Peyer's patch (tissue), 4 donors: ENCODE measurements at regions not wholly inside any gene's neighbourhood (a gene's known extent, or its start where the extent isn't known, plus 50 kb on each side); places are given as distances from the start of the nearest gene placed in this dataset.
"Not testable (repeated sequence)": the region's sequence is repeated elsewhere in the genome, so short reads cannot be mapped to it uniquely, and the experiment has no call there.

ENCODE experiments used
- DNase-seq, 3 donors: peaks; one replicate each; pipeline ENCODE4 v3.0.0-alpha.2; 2017 to 2019
- H3K27ac ChIP-seq, 4 donors: fragments of 200-600 bp; sonication (generic); one replicate each; pipeline ENCODE4 v1.5.1; 2016 to 2019
- H3K27me3 ChIP-seq, 2 donors: fragments of 200-600 bp; sonication (generic); one replicate each; pipeline ENCODE4 v1.5.1; 2019
- H3K36me3 ChIP-seq, 3 donors: fragments of 200-600 bp; sonication (generic); one replicate each; pipeline ENCODE4 v1.5.1; 2016 to 2019
- H3K4me1 ChIP-seq, 4 donors: fragments of 200-600 bp; sonication (generic); one replicate each; pipeline ENCODE4 v1.5.1; 2016 to 2019
- H3K4me3 ChIP-seq, 4 donors: fragments of 200-600 bp; sonication (generic); 1 replicate in 3 of 4; 2 replicates in 1 of 4; pipeline ENCODE4 v1.5.1; 2016 to 2019; ENCODE audit warnings: mild to moderate bottlenecking in 1 of 4
- H3K9me3 ChIP-seq, 4 donors: fragments of 200-600 bp; sonication (generic); one replicate each; pipeline ENCODE4 v1.5.1; 2016 to 2019; ENCODE audit warnings: mild to moderate bottlenecking in 1 of 4
- POLR2A ChIP-seq, 2 donors: fragments of 450-650 bp; IDR thresholded peaks; one replicate each; pipeline ENCODE4 v1.5.1; 2017; ENCODE audit warnings: antibody characterized with exemption in 2 of 2, mild to moderate bottlenecking in 2 of 2, moderate library complexity in 2 of 2
- TF ChIP-seq, protein P1 (sequence below), 6 experiments: fragments of 450-650 bp in 4 of 6; fragments of 200-600 bp in 2 of 6; sonication (generic) in 1 of 6; IDR thresholded peaks; one replicate each; pipeline ENCODE4 v1.5.1; 2017 to 2019; ENCODE audit warnings: antibody characterized with exemption in 6 of 6, mild to moderate bottlenecking in 3 of 6, moderate library complexity in 1 of 6

DNA sequence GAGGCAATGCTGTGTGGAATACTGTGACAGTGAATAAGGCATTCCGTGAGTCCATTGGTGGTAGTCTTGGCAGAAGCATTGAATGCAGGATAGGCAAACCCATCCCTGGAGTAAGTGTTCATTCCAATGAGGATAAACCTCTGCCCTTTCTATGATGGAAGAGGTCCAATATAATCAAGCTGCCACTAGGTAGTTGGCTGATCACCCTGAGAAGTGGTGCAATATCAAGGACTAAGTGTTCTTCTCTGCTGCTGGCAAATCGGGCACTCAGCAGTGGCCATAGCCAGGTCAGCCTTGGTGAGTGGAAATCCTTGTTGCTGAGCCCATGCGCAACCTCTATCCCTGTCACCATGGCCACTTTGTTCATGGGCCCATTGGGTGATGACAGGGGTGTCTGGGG is 70.1 kb downstream of the FBXO4 start:
- H3K27me3 ChIP-seq: no peaks in the 10 kb centered on the region
- H3K4me3 ChIP-seq: no peak overlapping the region
- H3K4me1 ChIP-seq: no peaks in the 10 kb centered on the region
- DNase-seq: no peak
- no peaks in the 10 kb centered on the region for H3K9me3 ChIP-seq
- no peak overlapping the region for H3K27ac ChIP-seq
- no peaks in the 10 kb centered on the region for H3K36me3 ChIP-seq
- TF ChIP-seq, protein P1, sequence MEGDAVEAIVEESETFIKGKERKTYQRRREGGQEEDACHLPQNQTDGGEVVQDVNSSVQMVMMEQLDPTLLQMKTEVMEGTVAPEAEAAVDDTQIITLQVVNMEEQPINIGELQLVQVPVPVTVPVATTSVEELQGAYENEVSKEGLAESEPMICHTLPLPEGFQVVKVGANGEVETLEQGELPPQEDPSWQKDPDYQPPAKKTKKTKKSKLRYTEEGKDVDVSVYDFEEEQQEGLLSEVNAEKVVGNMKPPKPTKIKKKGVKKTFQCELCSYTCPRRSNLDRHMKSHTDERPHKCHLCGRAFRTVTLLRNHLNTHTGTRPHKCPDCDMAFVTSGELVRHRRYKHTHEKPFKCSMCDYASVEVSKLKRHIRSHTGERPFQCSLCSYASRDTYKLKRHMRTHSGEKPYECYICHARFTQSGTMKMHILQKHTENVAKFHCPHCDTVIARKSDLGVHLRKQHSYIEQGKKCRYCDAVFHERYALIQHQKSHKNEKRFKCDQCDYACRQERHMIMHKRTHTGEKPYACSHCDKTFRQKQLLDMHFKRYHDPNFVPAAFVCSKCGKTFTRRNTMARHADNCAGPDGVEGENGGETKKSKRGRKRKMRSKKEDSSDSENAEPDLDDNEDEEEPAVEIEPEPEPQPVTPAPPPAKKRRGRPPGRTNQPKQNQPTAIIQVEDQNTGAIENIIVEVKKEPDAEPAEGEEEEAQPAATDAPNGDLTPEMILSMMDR (IDR thresholded peaks at IDR 0.05): no peak
- no peak for TF ChIP-seq POLR2A (IDR thresholded peaks at IDR 0.05)

DNA sequence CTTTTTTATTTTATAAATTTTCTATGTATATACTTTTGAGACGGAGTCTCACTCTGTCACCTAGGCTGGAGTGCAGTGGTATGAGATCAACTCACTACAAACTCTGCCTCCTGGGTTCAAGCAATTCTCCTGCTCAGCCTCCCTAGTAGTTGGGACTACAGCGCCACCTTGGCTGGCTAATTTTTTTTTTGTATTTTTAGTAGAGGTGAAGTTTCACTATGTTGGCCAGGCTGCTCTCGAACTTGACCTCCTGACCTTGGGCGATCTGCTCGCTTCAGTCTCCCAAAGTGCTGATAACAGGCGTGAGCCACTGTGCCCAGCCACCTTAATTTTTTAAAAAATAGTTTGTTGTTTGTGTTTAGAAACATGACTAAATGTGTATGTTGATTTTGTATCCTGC is 76.6 kb downstream of the FBXO4 start:
- Histone ChIP-seq H3K4me3 (no peak overlapping the region), H3K4me1 (no peaks in the 10 kb centered on the region), H3K9me3 (no peaks in the 10 kb centered on the region), H3K27ac (no peak overlapping the region), H3K27me3 (no peaks in the 10 kb centered on the region), H3K36me3 (no peaks in the 10 kb centered on the region)
- no peak for TF ChIP-seq POLR2A (IDR thresholded peaks at IDR 0.05)
- TF ChIP-seq, protein P1 (IDR thresholded peaks at IDR 0.05): no peak
- DNase-seq: no peak

DNA sequence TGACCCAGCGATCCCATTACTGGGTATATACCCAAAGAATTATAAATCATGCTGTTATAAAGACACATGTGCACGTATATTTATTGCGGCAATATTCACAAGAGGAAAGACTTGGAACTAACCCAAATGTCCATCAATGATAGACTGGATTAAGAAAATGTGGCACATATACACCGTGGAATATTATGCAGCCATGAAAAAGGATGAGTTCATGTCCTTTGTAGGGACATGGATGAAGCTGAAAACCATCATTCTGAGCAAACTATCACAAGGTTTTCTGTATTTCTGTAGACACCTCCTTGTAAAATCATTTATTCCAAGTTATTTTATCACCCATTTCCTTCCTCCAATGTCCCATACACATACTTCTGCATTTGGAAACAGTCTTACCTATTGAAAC is 78.8 kb downstream of the FBXO4 start:
- H3K9me3 ChIP-seq, H3K27me3 ChIP-seq, DNase-seq, H3K27ac ChIP-seq, H3K36me3 ChIP-seq, H3K4me1 ChIP-seq, H3K4me3 ChIP-seq: not testable (repeated sequence)

DNA sequence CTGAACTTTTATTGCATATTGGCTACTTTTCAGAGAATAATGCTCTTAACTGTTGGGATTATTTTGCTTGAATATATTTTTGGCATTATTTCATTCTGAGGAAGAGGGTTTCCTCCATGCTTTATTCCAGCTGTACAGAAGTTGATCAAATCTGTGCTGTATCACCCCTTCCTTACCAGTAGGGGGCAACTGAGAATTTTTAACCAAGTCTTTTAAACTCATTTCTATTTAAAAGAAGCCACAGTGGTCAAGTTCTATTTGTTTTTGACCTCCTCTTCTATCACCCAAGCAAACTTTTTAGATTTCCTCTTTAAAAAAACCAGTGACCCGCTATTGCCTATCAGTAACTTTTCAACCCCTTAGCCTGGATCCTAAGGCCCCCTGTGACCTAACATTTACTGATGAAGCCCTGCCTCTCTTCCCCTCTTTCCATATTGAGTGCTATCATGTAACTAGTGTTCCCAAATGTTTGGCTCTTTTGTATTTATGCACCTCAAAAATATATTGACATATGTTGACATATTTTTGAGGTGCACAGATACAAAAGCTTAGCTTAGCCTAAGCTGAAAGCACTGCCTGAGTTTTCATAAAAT is 80.6 kb downstream of the FBXO4 start:
- no peaks in the 10 kb centered on the region for H3K9me3 ChIP-seq
- no peak for TF ChIP-seq POLR2A (IDR thresholded peaks at IDR 0.05)
- TF ChIP-seq, protein P1 (IDR thresholded peaks at IDR 0.05): peak in 5 of 6 experiments; percentile 42 to 64 (median 55)
- no peak for DNase-seq
- H3K4me1 ChIP-seq: no peaks in the 10 kb centered on the region
- no peaks in the 10 kb centered on the region for H3K27me3 ChIP-seq
- H3K4me3 ChIP-seq: no peak overlapping the region
- no peaks in the 10 kb centered on the region for H3K36me3 ChIP-seq
- no peak overlapping the region for H3K27ac ChIP-seq

DNA sequence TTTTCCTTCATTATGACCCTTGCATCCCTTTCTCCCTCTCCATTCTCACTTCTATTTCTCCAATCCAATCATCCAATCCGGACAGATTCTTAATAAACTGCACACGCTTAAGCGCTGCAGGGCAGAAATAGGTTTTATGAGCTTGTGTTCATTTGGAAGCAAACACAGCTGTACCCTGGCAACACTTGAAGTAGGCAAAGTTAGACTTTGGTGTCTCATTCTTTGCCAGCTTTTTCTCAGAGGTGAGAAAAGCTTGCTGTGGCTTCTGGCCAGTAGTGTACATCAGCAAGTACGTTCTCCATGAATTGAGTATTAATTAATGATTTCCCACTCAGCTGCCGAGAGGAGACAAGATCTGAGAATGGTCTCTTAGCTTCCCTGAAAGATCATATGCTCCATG is 88.5 kb downstream of the FBXO4 start:
- H3K27ac ChIP-seq: no peak overlapping the region
- no peaks in the 10 kb centered on the region for H3K4me1 ChIP-seq
- DNase-seq: no peak
- H3K27me3 ChIP-seq: no peaks in the 10 kb centered on the region
- H3K36me3 ChIP-seq: no peaks in the 10 kb centered on the region
- TF ChIP-seq POLR2A (IDR thresholded peaks at IDR 0.05): no peak
- TF ChIP-seq, protein P1 (IDR thresholded peaks at IDR 0.05): no peak
- no peak overlapping the region for H3K4me3 ChIP-seq
- no peaks in the 10 kb centered on the region for H3K9me3 ChIP-seq

DNA sequence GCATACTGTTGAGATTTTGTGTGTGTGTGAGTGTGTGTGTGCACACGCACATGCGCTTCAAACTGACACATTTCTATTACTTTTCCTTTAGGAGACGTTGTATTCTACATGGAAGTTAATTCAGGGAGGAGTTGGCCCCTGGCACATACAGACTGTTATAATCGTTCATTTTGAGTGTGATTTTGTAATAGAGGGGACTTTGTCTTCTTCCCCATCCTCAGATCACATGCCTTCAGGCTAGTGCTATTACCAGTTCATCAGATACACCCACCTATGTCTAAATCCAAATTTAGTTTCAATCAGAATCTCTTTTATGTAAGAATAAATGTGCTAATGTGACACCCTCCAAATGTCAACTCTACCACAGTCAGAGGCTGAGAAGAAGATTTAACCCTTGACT is 90.2 kb downstream of the FBXO4 start:
- TF ChIP-seq, protein P1 (IDR thresholded peaks at IDR 0.05): no peak
- TF ChIP-seq POLR2A (IDR thresholded peaks at IDR 0.05): no peak
- H3K4me3 ChIP-seq: no peak overlapping the region
- H3K9me3 ChIP-seq: no peaks in the 10 kb centered on the region
- no peaks in the 10 kb centered on the region for H3K4me1 ChIP-seq
- H3K27me3 ChIP-seq: no peaks in the 10 kb centered on the region
- DNase-seq: no peak
- H3K27ac ChIP-seq: no peak overlapping the region
- no peaks in the 10 kb centered on the region for H3K36me3 ChIP-seq
